Naive B cell (primary cell): ENCODE measurements at regions not wholly inside any gene's neighbourhood (a gene's known extent, or its start where the extent isn't known, plus 50 kb on each side); places are given as distances from the start of the nearest gene placed in this dataset.

Experiments
- ATAC-seq, 2 donors: fragments of 150-1000 bp; cut with Tn5 transposase; 2 replicates each; pipeline ENCODE4 v1.10.0; 2021; ENCODE audit warnings: low read depth in 2 of 2, mild to moderate bottlenecking in 2 of 2, moderate library complexity in 2 of 2
- DNase-seq: peaks from one replicate; pipeline ENCODE4 v3.0.0; 2022
- H3K27ac Mint-ChIP-seq, 6 donors: one replicate each; pipeline ENCODE4 v1.8.0; 2020 to 2022; ENCODE audit warnings: mild to moderate bottlenecking in 6 of 6, mixed read lengths in 6 of 6, moderate library complexity in 5 of 6, inconsistent platforms in 2 of 6
- H3K27me3 Mint-ChIP-seq, 3 donors: one replicate each; pipeline ENCODE4 v1.8.0; 2021 to 2022; ENCODE audit warnings: mixed read lengths in 3 of 3, mild to moderate bottlenecking in 1 of 3
- H3K36me3 Mint-ChIP-seq, 2 donors: one replicate each; pipeline ENCODE4 v1.8.0; 2020 to 2022; ENCODE audit warnings: mixed read lengths in 2 of 2, inconsistent platforms in 1 of 2, mild to moderate bottlenecking in 1 of 2
- H3K4me1 Mint-ChIP-seq, 3 donors: one replicate each; pipeline ENCODE4 v1.8.0; 2020 to 2022; ENCODE audit warnings: mixed read lengths in 3 of 3, inconsistent platforms in 1 of 3, mild to moderate bottlenecking in 1 of 3, moderate library complexity in 1 of 3
- H3K4me3 Mint-ChIP-seq, 8 donors: one replicate each; pipeline ENCODE4 v1.8.0; 2020 to 2022; ENCODE audit warnings: mild to moderate bottlenecking in 8 of 8, mixed read lengths in 8 of 8, moderate library complexity in 8 of 8, inconsistent platforms in 2 of 8
- H3K9me3 Mint-ChIP-seq, 7 donors: one replicate each; pipeline ENCODE4 v1.8.0; 2020 to 2022; ENCODE audit warnings: mixed read lengths in 7 of 7, mild to moderate bottlenecking in 5 of 7, inconsistent platforms in 2 of 7, moderate library complexity in 1 of 7

- Mint-ChIP-seq H3K4me1 (no peaks in the 10 kb centered on the region), H3K36me3 (no peaks in the 10 kb centered on the region), H3K4me3 (no peak overlapping the region), H3K27me3 (no peaks in the 10 kb centered on the region), H3K9me3 (peaks cover 0 to 6% (median 0%) of the 10 kb centered on the region in 7 donors), H3K27ac (no peak overlapping the region)
- ATAC-seq (no peak), DNase-seq (no peak)
These were observed 330.9 kb downstream of the CXXC4 start for GRCh38 chr4:104163820-104164219.

GRCh38 chr4:104146048-104146447 is 348.6 kb downstream of the CXXC4 start:
- peaks cover 0 to 9% (median 3%) of the 10 kb centered on the region in 7 donors for H3K9me3 Mint-ChIP-seq
- no peaks in the 10 kb centered on the region for H3K4me1 Mint-ChIP-seq
- no peak for DNase-seq
- no peaks in the 10 kb centered on the region for H3K27me3 Mint-ChIP-seq
- ATAC-seq, result no peak
- no peaks in the 10 kb centered on the region for H3K36me3 Mint-ChIP-seq
- H3K27ac Mint-ChIP-seq, result no peak overlapping the region
- no peak overlapping the region for H3K4me3 Mint-ChIP-seq

- no peaks in the 10 kb centered on the region for H3K36me3 Mint-ChIP-seq
- ATAC-seq, result no peak
- H3K27ac Mint-ChIP-seq, result no peak overlapping the region
- H3K4me1 Mint-ChIP-seq, result no peaks in the 10 kb centered on the region
- H3K4me3 Mint-ChIP-seq, result no peak overlapping the region
- no peaks in the 10 kb centered on the region for H3K27me3 Mint-ChIP-seq
- peaks cover 4 to 12% (median 7%) of the 10 kb centered on the region in 7 donors for H3K9me3 Mint-ChIP-seq
- DNase-seq, result no peak
These were observed 356.6 kb downstream of the CXXC4 start for GRCh38 chr4:104138116-104138515.

- DNase-seq (no peak), ATAC-seq (no peak)
- Mint-ChIP-seq H3K9me3 (peaks cover 0 to 13% (median 0%) of the 10 kb centered on the region in 7 donors), H3K36me3 (no peaks in the 10 kb centered on the region), H3K27ac (no peak overlapping the region), H3K4me1 (no peaks in the 10 kb centered on the region), H3K4me3 (no peak overlapping the region), H3K27me3 (no peaks in the 10 kb centered on the region)
These were observed 365.5 kb downstream of the CXXC4 start for GRCh38 chr4:104129243-104129642.

GRCh38 chr4:104128850-104129213 is 365.9 kb downstream of the CXXC4 start:
- no peaks in the 10 kb centered on the region for H3K27me3 Mint-ChIP-seq
- no peak for DNase-seq
- no peak overlapping the region for H3K4me3 Mint-ChIP-seq
- no peak for ATAC-seq
- H3K4me1 Mint-ChIP-seq, result no peaks in the 10 kb centered on the region
- H3K27ac Mint-ChIP-seq, result no peak overlapping the region
- H3K36me3 Mint-ChIP-seq, result no peaks in the 10 kb centered on the region
- peaks cover 0 to 13% (median 0%) of the 10 kb centered on the region in 7 donors for H3K9me3 Mint-ChIP-seq

GRCh38 chr4:104128031-104128849 is 366.5 kb downstream of the CXXC4 start:
- Mint-ChIP-seq H3K36me3 (no peaks in the 10 kb centered on the region), H3K27me3 (no peaks in the 10 kb centered on the region), H3K4me1 (no peaks in the 10 kb centered on the region), H3K9me3 (peaks cover 0 to 13% (median 2%) of the 10 kb centered on the region in 7 donors), H3K27ac (no peak overlapping the region), H3K4me3 (no peak overlapping the region)
- ATAC-seq (no peak), DNase-seq (no peak)

- H3K27me3 Mint-ChIP-seq, result no peaks in the 10 kb centered on the region
- ATAC-seq (no peak), DNase-seq (no peak)
- H3K36me3 Mint-ChIP-seq, result no peaks in the 10 kb centered on the region
- H3K9me3 Mint-ChIP-seq, result peaks cover 0 to 9% (median 2%) of the 10 kb centered on the region in 7 donors
- H3K4me3 Mint-ChIP-seq, result no peak overlapping the region
- no peak overlapping the region for H3K27ac Mint-ChIP-seq
- no peaks in the 10 kb centered on the region for H3K4me1 Mint-ChIP-seq
These were observed 371.7 kb downstream of the CXXC4 start for GRCh38 chr4:104123021-104123420.

- no peak overlapping the region for H3K27ac Mint-ChIP-seq
- DNase-seq (no peak), ATAC-seq (no peak)
- H3K4me1 Mint-ChIP-seq, result no peaks in the 10 kb centered on the region
- H3K36me3 Mint-ChIP-seq, result no peaks in the 10 kb centered on the region
- peaks cover 0 to 11% (median 6%) of the 10 kb centered on the region in 7 donors for H3K9me3 Mint-ChIP-seq
- H3K27me3 Mint-ChIP-seq, result no peaks in the 10 kb centered on the region
- H3K4me3 Mint-ChIP-seq, result no peak overlapping the region
These were observed 376.9 kb downstream of the CXXC4 start for GRCh38 chr4:104117776-104118175.

- Mint-ChIP-seq H3K4me3 (no peak overlapping the region), H3K9me3 (peaks cover 0 to 19% (median 7%) of the 10 kb centered on the region in 7 donors), H3K27ac (no peak overlapping the region), H3K27me3 (no peaks in the 10 kb centered on the region), H3K36me3 (no peaks in the 10 kb centered on the region), H3K4me1 (no peaks in the 10 kb centered on the region)
- ATAC-seq, result no peak
- DNase-seq, result no peak
These were observed 380.8 kb downstream of the CXXC4 start for GRCh38 chr4:104113850-104114249.

- Mint-ChIP-seq H3K4me1 (no peaks in the 10 kb centered on the region), H3K27me3 (no peaks in the 10 kb centered on the region), H3K36me3 (peaks cover 0 to 8% of the 10 kb centered on the region in 2 donors), H3K9me3 (peaks cover 9 to 42% (median 15%) of the 10 kb centered on the region in 7 donors), H3K4me3 (no peak overlapping the region), H3K27ac (no peak overlapping the region)
- ATAC-seq, result no peak
- no peak for DNase-seq
These were observed 379.4 kb upstream of the TACR3 start for GRCh38 chr4:104099141-104099540.

GRCh38 chr4:104093247-104093646 is 373.5 kb upstream of the TACR3 start:
- H3K4me1 Mint-ChIP-seq, result no peaks in the 10 kb centered on the region

GRCh38 chr4:104073229-104073628 is 353.4 kb upstream of the TACR3 start:
- Mint-ChIP-seq H3K27me3 (no peaks in the 10 kb centered on the region), H3K4me1 (no peaks in the 10 kb centered on the region), H3K9me3 (peaks cover 0 to 13% (median 2%) of the 10 kb centered on the region in 7 donors), H3K4me3 (no peak overlapping the region), H3K27ac (no peak overlapping the region), H3K36me3 (no peaks in the 10 kb centered on the region)
- DNase-seq (no peak), ATAC-seq (no peak)

More at GRCh38 chr4:104093247-104093646, 373.5 kb upstream of the TACR3 start:
- Mint-ChIP-seq H3K4me3 (no peak overlapping the region), H3K27me3 (no peaks in the 10 kb centered on the region), H3K36me3 (peaks cover 0 to 8% of the 10 kb centered on the region in 2 donors), H3K9me3 (peaks cover 3 to 34% (median 8%) of the 10 kb centered on the region in 7 donors), H3K27ac (no peak overlapping the region)
- no peak for DNase-seq
- ATAC-seq, result no peak

GRCh38 chr4:104066533-104066932 is 346.7 kb upstream of the TACR3 start:
- Mint-ChIP-seq H3K4me1 (no peaks in the 10 kb centered on the region), H3K36me3 (no peaks in the 10 kb centered on the region), H3K9me3 (peaks cover 0 to 13% (median 2%) of the 10 kb centered on the region in 7 donors), H3K27ac (no peak overlapping the region), H3K4me3 (no peak overlapping the region), H3K27me3 (no peaks in the 10 kb centered on the region)
- ATAC-seq (no peak), DNase-seq (no peak)

- no peak for DNase-seq
- Mint-ChIP-seq H3K36me3 (no peaks in the 10 kb centered on the region), H3K27me3 (no peaks in the 10 kb centered on the region), H3K27ac (no peak overlapping the region), H3K9me3 (peaks cover 0 to 2% (median 0%) of the 10 kb centered on the region in 7 donors), H3K4me3 (no peak overlapping the region), H3K4me1 (no peaks in the 10 kb centered on the region)
- no peak for ATAC-seq
These were observed 345.1 kb upstream of the TACR3 start for GRCh38 chr4:104064646-104065577.
